Amniotic epithelial cell (primary cell): ENCODE measurements at regions not wholly inside any gene's neighbourhood (a gene's known extent, or its start where the extent isn't known, plus 50 kb on each side); places are given as distances from the start of the nearest gene placed in this dataset.

Source experiments
- DNase-seq: peaks from one replicate; pipeline ENCODE4 v3.0.0-alpha.2; 2010; ENCODE audit warnings: low read depth

- DNase-seq: no peak
Observed at GRCh38 chr6:169378620-169379381, 125.2 kb upstream of the THBS2 start.

- DNase-seq: no peak
Observed at GRCh38 chr6:169376458-169376857, 122.8 kb upstream of the THBS2 start.

DNA sequence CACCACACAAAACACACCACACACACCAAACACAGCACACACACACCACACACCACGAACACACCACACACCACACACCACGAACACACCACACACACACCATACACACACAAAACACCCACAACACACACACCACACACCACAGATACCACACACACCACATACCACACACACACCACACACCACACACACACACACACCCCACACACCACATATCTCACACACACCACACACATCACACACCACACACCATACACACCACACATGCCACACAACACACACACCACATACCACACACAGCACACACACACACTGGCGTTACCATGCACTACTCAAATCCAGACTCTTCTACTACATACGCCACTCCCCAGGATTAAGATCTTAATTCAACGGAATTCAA is 118.9 kb upstream of the THBS2 start:
- no peak for DNase-seq

GRCh38 chr6:169371344-169372127 is 117.9 kb upstream of the THBS2 start:
- DNase-seq: peak; percentile 51

DNA sequence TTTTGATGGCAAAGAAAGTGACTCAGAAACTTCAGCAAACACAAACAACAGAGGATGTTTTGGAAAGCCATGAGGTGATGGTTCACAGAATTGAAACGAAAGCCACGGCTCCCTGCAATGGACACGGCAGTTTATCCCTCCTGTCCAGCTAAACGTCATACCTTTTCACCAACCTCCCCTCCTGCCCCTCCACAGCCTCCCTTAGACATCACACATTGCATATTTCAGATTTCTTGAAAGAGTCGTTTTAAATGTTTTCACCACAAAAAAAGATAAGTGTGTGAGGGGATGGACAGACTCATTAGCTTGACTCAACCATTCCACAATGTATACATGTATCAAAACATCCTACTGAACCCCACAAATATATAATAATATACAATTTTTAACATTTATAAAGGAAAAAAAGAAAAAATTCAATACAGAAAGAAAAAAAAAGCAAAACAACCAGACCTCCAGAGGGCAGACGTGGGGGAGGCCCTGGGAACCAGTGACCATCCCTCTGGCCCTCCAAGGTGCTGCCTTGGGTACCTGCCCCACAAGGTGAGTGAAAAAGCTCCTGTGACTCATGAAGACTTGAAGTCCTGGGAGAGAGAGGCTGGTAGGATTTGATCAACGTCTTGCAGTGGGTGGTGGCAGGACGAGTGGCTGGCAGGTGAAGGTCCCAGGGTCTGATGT is 117.2 kb upstream of the THBS2 start:
- peak; percentile 76 for DNase-seq

- peak; percentile 13 for DNase-seq
Observed at GRCh38 chr6:169370054-169370453, 116.4 kb upstream of the THBS2 start.

GRCh38 chr6:169368200-169368599 is 114.6 kb upstream of the THBS2 start:
- DNase-seq: no peak

DNA sequence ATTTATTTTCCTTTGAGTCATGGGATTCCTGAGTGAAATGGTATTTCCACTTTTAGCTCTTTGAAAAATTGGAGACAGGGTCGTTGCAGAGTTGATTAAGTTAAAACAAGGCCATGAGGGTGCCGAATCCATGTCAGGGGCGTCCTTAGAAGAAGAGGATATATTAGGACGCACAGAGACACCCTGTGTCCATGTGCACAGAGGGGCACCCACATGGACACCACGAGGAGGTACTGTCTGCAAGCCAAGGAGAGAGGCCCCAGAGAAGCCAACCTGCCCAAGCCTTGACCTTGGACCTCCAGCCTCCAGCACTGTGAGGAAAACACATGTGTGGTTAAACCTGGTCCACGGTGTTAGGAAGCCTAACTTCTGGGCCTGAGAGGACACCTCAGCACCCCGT is 113.9 kb upstream of the THBS2 start:
- no peak for DNase-seq

DNA sequence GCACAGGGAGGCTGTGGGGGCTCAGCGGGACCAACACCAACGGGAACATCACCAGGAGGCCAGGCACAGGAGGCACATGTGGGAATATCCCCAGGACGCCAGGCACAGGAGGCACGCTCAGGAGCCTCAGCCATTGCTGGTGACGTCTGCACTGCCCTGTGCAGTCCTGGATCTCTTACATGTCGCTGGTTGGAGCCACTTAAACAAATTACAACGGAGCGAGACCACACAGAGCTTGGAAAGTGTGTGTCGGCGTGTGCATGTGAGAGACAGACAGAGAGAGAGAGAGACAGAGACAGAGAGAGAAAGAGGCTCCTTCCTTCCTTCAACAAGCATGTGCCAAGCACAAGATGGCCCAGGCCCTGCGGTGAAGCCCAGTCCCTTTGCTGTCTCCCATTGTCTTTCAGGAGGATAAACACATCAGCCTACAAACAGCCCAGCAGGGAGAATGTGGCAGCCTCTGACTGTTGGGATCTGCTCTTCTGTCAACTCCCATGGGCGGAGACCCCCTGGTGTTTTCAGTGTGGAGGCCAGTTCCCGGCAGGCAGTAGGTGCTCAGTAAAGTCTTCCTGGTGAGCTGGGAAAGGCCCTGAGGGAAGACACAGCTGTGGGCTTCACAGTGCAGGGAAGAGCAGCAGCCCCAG is 112.7 kb upstream of the THBS2 start:
- no peak for DNase-seq

DNA sequence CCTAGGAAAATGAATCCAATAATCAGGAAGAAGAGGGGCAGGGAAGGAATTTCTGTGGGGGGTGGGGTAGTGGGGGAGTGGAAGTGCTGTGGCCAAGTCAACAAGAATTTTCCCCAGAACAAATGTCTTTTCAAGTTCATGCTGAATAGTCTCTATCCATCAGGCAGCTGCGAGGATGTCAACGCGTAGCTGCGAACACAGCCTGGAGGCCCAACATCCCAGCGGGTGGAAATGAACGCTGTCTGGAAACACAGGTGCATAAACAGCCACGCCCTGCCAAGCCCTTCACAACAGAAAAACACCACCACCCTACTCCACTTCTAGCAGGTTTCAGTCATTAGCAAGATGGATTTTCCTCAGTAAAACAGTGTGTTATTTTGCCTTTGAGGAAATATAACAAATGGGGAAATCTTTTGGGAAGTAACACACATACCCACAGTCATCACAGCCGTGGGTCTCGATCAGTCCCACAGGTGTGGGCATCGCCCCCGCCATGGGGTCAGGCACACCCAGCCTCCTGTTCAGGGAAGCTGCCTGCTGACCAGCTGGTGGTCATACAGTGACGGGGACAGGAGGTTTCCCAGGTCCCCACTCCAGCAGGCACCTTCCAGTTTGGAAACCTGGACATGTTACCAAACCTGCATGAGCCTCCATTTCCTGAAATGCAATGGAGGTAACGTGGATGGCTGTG is 112.1 kb upstream of the THBS2 start:
- no peak for DNase-seq

GRCh38 chr6:169363590-169363989 is 109.9 kb upstream of the THBS2 start:
- DNase-seq: no peak

- DNase-seq: peak; percentile 23
Observed at GRCh38 chr6:169362501-169363121, 109.0 kb upstream of the THBS2 start.

- peak; percentile 43 for DNase-seq
Observed at GRCh38 chr6:169355001-169355400, 101.4 kb upstream of the THBS2 start.

- DNase-seq: no peak
Observed at GRCh38 chr6:169345146-169345545, 91.5 kb upstream of the THBS2 start.

- no peak for DNase-seq
Observed at GRCh38 chr6:169344750-169345065, 91.1 kb upstream of the THBS2 start.

- no peak for DNase-seq
Observed at GRCh38 chr6:169343886-169344749, 90.5 kb upstream of the THBS2 start.

DNA sequence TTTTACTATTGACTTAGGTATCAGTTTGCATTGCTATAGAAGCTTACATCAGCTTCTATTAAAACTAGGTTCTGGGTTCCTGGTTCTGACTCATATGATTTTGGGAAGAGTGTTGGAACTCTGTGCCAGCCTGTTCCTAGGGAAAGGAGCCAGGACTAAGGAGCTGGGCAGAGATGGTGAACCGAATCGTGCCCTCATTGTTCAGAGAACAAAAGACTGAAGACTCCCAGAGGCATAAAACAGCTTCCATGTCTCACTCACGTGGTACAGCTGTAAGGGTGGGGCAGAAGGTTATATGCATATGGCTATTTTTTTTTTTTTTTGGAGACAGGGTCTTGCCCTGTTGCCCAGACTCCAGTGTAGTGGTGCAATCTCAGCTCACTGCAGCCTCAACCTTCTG is 89.1 kb upstream of the THBS2 start:
- no peak for DNase-seq

GRCh38 chr6:169341706-169342105 is 88.1 kb upstream of the THBS2 start:
- no peak for DNase-seq

DNA sequence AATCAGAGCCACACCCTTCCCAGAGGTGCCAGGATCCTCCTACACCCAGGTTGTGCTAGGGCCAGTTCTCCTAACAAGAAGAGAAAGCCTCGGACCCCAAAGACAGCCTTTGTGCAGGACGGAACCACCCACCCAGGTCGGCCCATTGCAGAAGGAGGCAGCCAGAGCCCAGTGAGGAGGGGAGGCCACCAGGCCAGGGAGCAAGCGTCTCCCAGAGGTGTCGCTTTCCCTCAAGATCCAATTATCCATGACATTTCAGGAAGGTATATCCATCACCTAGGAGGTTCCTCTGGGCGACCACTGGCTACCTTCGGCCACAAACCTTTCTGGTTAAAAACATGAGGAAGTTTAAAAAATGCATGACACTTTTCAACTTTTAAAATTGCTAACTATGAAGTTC is 87.4 kb upstream of the THBS2 start:
- no peak for DNase-seq

DNA sequence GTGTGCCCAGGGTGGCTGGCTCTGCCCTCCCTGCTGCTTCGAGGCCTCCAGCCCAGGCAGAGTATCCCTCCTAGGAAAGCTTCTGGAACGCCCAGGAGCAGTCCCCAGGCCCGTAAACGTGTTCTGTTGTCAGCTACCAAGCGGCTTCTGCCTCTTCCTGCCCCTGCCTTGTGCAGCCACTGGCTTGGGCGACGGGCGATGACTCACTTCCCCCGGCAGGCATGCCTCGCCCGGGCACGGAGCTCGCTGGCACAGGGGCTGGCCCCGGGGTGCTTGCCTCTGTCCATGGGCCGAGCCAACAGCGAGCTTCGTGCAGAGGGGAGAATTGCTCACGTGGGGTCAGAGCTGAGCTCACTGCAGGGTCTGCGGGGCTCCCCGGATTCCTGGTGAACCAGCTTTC is 86.7 kb upstream of the THBS2 start:
- DNase-seq: no peak
